Ishikawa (cell line): ENCODE measurements at regions not wholly inside any gene's neighbourhood (a gene's known extent, or its start where the extent isn't known, plus 50 kb on each side); places are given as distances from the start of the nearest gene placed in this dataset.

Experiments
- CEBPB ChIP-seq: IDR thresholded peaks from 2 replicates; pipeline ENCODE4 v1.6.1; 2012
- CREB1 ChIP-seq: IDR thresholded peaks from 2 replicates; pipeline ENCODE4 v1.6.1; 2012; ENCODE audit warnings: low read depth
- EGR1 ChIP-seq: IDR thresholded peaks from 2 replicates; pipeline ENCODE4 v1.6.1; 2012
- EP300 ChIP-seq: IDR thresholded peaks from 2 replicates; pipeline ENCODE4 v1.6.1; 2012; ENCODE audit warnings: borderline replicate concordance
- NFIC ChIP-seq: IDR thresholded peaks from 2 replicates; pipeline ENCODE4 v1.6.1; 2012
- RAD21 ChIP-seq: IDR thresholded peaks from 2 replicates; pipeline ENCODE4 v1.6.1; 2012; ENCODE audit warnings: low read depth
- TAF1 ChIP-seq: IDR thresholded peaks from 2 replicates; pipeline ENCODE4 v1.6.1; 2012; ENCODE audit warnings: low read depth, mild to moderate bottlenecking
- TCF12 ChIP-seq: IDR thresholded peaks from 2 replicates; pipeline ENCODE4 v1.6.1; 2012; ENCODE audit warnings: low read depth
- TEAD4 ChIP-seq: IDR thresholded peaks from 2 replicates; pipeline ENCODE4 v1.6.1; 2012
- YY1 ChIP-seq: IDR thresholded peaks from 2 replicates; pipeline ENCODE4 v1.6.1; 2012; ENCODE audit warnings: low read depth
- TF ChIP-seq, protein P1 (sequence below): IDR thresholded peaks from 2 replicates; pipeline ENCODE4 v1.6.1; 2012; ENCODE audit warnings: low read depth, mild to moderate bottlenecking
- TF ChIP-seq, protein P2 (sequence below): IDR thresholded peaks from 2 replicates; pipeline ENCODE4 v1.6.1; 2012
- TF ChIP-seq, protein P3 (sequence below): IDR thresholded peaks from 2 replicates; pipeline ENCODE4 v1.6.1; 2012

DNA sequence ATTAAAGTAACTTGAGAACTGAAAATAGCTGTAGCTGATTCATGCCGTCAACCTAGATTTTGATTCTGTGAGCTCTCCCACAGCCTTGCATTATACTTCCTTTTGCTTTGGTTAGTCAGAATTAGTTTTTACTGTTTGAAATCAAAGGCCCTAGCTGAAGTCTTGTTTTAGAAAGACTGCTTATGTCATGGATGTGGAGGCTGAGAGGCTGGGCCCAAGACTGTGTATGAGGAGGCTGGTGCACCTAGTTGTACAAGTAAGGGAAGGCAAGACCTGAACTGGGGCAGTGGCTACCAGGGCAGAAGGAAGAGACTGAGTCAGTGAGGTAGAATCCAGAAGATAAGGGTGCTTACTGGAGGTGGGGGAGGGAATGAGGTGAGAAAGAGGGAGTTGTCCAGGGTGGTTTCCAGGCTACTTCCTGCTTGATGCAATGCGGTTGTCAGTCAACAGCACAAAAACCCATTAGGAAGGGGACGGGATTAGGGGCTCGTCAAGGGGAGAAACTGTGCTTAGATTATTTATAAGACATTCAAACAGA lies 76.2 kb upstream of the PAGE3 start:
- TF ChIP-seq TEAD4, result no peak
- TF ChIP-seq EP300, result no peak
- TF ChIP-seq CEBPB, result no peak
- TF ChIP-seq, protein P1, sequence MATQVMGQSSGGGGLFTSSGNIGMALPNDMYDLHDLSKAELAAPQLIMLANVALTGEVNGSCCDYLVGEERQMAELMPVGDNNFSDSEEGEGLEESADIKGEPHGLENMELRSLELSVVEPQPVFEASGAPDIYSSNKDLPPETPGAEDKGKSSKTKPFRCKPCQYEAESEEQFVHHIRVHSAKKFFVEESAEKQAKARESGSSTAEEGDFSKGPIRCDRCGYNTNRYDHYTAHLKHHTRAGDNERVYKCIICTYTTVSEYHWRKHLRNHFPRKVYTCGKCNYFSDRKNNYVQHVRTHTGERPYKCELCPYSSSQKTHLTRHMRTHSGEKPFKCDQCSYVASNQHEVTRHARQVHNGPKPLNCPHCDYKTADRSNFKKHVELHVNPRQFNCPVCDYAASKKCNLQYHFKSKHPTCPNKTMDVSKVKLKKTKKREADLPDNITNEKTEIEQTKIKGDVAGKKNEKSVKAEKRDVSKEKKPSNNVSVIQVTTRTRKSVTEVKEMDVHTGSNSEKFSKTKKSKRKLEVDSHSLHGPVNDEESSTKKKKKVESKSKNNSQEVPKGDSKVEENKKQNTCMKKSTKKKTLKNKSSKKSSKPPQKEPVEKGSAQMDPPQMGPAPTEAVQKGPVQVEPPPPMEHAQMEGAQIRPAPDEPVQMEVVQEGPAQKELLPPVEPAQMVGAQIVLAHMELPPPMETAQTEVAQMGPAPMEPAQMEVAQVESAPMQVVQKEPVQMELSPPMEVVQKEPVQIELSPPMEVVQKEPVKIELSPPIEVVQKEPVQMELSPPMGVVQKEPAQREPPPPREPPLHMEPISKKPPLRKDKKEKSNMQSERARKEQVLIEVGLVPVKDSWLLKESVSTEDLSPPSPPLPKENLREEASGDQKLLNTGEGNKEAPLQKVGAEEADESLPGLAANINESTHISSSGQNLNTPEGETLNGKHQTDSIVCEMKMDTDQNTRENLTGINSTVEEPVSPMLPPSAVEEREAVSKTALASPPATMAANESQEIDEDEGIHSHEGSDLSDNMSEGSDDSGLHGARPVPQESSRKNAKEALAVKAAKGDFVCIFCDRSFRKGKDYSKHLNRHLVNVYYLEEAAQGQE, result no peak
- no peak for TF ChIP-seq RAD21
- TF ChIP-seq, protein P2, sequence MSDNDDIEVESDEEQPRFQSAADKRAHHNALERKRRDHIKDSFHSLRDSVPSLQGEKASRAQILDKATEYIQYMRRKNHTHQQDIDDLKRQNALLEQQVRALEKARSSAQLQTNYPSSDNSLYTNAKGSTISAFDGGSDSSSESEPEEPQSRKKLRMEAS, result no peak
- no peak for TF ChIP-seq TAF1
- no peak for TF ChIP-seq CREB1
- no peak for TF ChIP-seq YY1
- TF ChIP-seq TCF12, result no peak
- TF ChIP-seq NFIC, result no peak
- TF ChIP-seq, protein P3, sequence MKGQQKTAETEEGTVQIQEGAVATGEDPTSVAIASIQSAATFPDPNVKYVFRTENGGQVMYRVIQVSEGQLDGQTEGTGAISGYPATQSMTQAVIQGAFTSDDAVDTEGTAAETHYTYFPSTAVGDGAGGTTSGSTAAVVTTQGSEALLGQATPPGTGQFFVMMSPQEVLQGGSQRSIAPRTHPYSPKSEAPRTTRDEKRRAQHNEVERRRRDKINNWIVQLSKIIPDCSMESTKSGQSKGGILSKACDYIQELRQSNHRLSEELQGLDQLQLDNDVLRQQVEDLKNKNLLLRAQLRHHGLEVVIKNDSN, result no peak
- TF ChIP-seq EGR1, result no peak
